ACHN (cell line): ENCODE measurements at regions not wholly inside any gene's neighbourhood (a gene's known extent, or its start where the extent isn't known, plus 50 kb on each side); places are given as distances from the start of the nearest gene placed in this dataset.

Experiments
- DNase-seq: peaks from one replicate; pipeline ENCODE4 v3.0.0-alpha.2; 2015
- in situ Hi-C: cut with HindIII; loops from 2 replicates; pipeline ENCODE4 v1.10.0; 2017; ENCODE audit warnings: low sequenced_read_pairs, low pct_ligation_motif_present, low pct_unique_long_range_greater_than_20kb

DNA sequence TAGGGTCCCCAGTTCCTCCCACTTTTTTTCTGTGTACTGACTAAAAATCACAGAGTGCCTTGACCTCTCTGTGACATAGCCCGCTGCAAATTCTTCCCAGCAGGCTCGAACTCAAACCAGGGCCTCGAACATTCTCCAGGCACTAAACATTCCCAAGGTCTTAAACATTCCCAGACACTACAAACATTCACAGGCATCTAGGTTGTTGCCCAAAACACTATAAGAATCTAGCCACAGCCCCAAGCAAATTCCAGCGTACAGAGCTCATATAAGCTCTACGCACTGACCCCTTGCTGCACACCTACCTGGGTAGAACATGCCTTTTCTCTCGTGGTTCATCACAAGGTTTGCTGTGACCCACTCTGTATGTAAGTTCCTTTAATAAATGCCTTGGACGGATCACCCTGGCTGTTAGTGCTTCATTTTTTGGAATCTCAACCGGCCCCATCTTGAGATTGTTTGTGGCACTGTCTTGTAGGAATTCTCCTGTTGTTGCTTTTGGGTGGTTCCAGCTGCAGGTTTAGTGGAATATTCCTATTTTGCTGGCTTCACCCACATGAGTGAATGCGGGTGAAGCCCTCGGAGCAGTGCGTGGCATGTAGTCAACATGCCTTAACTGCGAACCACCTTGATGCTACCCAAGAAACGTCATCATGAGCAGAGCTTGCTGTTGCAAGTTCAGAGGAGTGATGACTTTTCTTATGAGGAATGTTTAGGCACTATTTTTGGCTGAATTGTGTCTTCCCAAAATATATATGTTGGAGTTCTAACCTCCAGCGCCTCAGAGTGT is 230.0 kb downstream of the HS3ST1 start:
- no peak for DNase-seq
- in situ Hi-C loops = no loop called here

GRCh38 chr4:11197631-11198341 is 230.9 kb downstream of the HS3ST1 start:
- in situ Hi-C loops = no loop called here

DNA sequence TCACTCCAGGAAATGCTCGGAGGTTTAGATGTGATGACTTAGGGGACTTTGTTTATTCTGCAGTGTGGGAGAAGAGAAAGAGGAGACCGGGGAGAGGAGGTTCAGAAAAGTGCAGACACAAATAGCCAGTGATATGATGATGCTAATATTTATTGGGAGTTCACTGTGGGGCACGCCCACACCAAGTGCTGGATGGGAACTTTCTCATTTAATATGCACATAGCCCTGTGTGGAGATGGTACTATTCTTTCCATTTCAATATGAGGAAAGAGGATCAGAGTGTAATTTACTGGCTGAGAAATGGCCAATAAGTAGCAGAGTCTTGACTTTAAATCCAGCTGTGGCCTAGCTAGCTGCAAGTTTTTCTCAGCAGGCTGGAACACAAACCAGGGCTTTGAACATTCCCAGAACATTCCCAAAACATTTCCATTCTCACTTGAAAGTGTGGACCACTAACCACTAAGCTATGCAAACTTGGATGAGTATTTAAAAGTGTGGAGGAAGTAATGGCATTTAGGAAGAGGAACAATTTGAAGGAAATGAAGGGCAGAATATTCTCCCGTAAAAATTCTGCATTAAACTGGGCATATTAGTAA is 231.7 kb downstream of the HS3ST1 start:
- DNase-seq = no peak
- in situ Hi-C loops = no loop called here

More at GRCh38 chr4:11197631-11198341, 230.9 kb downstream of the HS3ST1 start:
- DNase-seq = no peak

GRCh38 chr4:11194431-11194830 is 234.3 kb downstream of the HS3ST1 start:
- DNase-seq = no peak
- in situ Hi-C loops = no loop called here

DNA sequence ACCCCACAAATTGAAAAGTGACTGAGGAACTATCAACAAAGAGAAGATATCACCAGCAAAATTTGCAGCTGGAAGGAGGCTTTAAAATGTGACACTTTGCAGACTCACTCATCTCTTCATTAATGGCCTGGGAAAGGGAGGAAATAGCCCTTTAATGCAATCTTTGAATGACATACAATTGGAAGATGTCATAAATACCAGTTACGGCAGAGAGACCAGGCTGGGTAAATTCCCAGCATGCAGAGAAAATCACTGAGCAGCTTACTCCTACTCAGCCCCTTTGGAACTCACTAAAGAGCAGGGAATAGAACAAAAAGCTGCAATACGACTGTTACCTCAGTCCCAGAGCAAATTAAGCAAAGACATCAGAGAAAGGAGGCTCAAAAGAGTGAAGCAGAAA is 238.9 kb downstream of the HS3ST1 start:
- in situ Hi-C loops = no loop called here
- DNase-seq = no peak

DNA sequence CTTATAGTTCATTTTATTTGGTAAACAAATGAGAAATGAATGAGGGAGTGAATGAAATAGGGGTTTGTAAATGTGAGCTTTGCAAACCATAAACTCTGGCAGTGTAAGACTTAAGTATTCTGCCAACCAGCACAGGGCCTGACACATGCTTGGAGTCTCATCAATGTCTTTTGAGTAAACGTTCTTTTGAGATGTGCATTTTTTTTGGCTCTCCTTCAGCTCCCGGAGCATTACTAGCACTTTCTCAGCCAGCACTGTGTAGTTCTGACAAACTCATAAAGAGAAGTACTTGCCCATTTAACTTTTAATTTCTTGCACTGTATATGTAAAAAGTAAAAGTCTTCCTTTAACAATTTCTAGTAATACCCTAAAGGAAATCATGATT is 245.3 kb downstream of the HS3ST1 start:
- DNase-seq = no peak
- in situ Hi-C loops = no loop called here

- in situ Hi-C loops = no loop called here
- no peak for DNase-seq
These were observed 245.9 kb downstream of the HS3ST1 start for GRCh38 chr4:11182586-11183355.

DNA sequence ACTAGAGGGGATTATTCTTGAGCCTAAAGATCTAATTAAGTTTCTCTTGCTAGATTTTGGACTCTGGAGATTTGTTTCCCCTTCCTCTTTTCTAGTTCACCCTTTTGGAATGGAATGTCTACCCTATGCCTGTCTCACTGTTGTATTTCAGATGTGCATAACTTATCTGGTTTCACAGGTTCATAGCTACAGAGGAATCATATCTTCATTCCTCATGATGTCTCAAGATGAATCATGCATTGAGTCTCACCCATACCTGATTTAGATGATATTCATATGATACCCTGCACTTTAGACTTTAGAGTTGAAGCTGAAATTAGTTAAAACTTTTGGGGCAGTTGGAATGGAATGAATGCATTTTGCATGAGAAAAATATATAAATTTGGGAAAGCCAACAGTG is 246.7 kb downstream of the HS3ST1 start:
- in situ Hi-C loops = no loop called here
- DNase-seq = no peak

DNA sequence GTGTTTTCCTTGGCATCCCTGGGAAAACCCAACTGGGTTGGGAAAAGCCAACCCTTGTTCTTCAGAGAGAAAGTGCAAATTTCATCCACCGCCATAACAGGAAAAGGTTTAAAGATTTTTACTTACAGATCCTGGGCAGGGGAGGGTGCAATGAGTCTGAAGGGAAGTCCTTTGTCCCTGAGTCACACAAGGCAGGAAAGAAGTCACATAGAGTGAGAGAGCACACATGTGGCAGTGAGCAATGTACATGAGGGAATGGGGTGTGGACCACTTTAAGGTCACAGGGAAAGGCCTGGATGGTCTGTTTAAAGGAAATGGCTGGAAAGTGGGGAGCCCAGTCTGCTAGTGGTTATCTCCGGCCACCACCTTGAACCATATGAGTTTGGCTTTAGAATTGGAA is 248.9 kb downstream of the HS3ST1 start:
- no peak for DNase-seq
- in situ Hi-C loops = no loop called here

GRCh38 chr4:11178433-11178832 is 250.3 kb downstream of the HS3ST1 start:
- no peak for DNase-seq
- in situ Hi-C loops = no loop called here

GRCh38 chr4:11175374-11175773 is 253.3 kb downstream of the HS3ST1 start:
- in situ Hi-C loops = no loop called here
- no peak for DNase-seq

DNA sequence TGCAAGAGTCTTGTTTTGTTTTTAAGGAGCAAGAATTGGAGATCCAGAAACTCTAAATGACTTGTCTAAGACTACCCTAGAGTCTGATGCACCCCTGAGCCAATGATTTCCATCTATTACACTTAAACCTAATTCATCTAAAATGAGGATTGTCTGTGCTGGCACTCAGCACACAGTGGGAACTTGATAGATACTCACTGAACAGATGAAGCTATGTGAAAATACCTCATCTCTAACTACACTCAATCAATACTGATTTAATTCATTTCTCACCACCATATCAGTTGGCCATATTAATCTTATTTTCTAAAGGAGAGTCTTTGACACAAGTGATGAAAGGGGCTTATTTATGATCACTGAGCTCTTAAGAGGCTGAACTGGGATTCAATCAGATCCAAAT is 262.1 kb downstream of the HS3ST1 start:
- no peak for DNase-seq
- in situ Hi-C loops = no loop called here

- in situ Hi-C loops = no loop called here
- no peak for DNase-seq
These were observed 262.7 kb downstream of the HS3ST1 start for GRCh38 chr4:11166034-11166433.

DNA sequence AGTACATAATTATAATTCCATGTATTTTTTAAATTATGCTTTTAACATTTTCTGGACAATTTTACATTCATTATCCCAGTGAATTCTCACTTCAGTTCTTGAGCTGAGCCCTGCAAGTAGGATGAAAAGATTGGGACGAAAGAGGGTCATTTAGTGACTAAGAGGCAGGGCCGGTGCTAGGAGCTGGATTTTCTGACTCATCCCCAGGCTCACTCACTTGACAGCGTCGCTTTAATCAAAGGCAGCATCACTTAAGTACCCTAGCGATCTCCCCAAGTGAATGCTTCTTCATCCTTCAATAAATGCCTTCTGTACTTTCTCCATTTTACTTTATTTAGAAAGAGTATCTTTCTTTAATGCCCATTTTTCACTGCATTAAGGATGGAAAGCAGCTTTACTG is 263.6 kb downstream of the HS3ST1 start:
- DNase-seq = no peak
- in situ Hi-C loops = no loop called here

- in situ Hi-C loops = no loop called here
These were observed 268.4 kb downstream of the HS3ST1 start for GRCh38 chr4:11160288-11160687.

GRCh38 chr4:11158971-11159370 is 269.7 kb downstream of the HS3ST1 start:
- in situ Hi-C loops = no loop called here
- DNase-seq = no peak

More at GRCh38 chr4:11160288-11160687, 268.4 kb downstream of the HS3ST1 start:
- DNase-seq = no peak

- no peak for DNase-seq
- in situ Hi-C loops = no loop called here
These were observed 273.4 kb downstream of the HS3ST1 start for GRCh38 chr4:11155208-11155867.

DNA sequence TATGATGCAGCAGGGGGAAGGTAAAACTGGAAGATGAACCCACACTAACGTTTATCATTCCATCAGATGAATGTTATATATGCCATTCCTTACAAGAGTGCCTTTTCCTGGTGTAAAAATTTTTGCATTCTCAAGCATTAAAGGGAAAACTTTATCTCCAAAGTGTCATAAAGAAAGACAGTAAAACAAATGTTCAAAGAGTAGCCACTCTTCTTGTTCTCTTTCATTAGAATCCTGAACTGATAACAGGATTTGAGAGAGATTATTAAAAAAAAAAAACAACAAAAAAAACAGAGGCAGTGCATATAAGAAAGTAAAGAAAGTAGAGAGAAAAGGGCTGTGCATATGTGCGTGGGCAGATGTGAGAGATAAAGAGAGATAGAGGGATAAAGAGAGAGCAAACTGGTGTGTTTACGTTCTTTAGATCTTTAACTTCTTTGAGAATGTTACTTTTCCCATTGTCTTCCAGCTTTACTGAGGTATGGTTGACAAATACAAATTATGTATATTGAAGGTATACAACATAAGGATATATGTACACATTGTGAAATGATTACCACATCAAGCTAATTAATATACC is 275.4 kb downstream of the HS3ST1 start:
- in situ Hi-C loops = no loop called here

More for the DNA sequence above, 275.4 kb downstream of the HS3ST1 start:
- DNase-seq = no peak
